ENCODE measurements at regions not wholly inside any gene's neighbourhood (a gene's known extent, or its start where the extent isn't known, plus 50 kb on each side); places are given as distances from the start of the nearest gene placed in this dataset.

DNA sequence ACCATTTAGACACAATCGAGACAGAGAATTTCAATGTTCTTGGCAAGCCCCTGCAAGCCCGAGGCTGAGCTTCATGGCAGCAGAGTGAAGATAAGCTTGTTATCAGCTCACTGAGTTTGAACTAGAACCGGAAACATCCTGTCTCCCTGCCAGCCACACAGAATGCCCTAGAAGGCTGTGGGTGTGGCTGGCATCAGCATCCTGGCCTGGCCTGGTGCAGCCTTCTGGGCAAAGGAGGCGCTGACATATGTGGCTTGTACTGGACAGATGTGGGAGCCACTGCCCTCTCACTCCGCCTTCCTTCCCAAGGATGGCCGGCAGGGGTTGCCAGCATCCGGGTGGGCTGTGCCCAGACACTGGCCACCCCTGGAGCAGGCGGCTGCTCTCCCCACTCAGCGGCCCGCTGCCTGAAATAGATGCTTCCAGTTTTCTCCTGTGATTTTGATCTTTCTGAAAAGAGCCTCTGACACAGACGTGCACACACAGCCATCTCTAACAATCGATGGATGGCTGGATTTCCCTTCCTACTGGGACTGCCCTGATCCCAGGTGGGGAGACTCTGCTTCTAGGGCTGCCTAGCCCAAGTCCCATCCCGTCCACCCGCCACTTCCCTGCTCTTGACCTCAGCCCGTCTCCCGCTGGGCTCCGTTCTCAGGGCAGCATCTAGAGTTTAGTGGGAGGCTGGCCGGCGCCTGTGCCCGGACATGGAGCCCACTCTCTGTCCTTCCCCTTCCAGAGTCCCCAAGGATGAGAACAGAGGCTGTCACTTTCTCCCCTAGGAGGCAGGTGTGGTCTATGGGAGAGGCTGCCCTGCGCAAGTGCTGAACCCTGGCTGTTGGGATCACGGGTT lies 149.7 kb downstream of the CTTN start:
- H3K9me3 ChIP-seq (ENCODE audit: low read depth, low read length, poor library complexity, severe bottlenecking) = no peaks in the 10 kb centered on the region
- DNase-seq (ENCODE audit: low spot score) = peak; percentile 72
- no peaks in the 10 kb centered on the region for H3K27me3 ChIP-seq (replicated peaks; ENCODE audit: insufficient read depth, low read depth, low read length, poor library complexity)
- POLR2A ChIA-PET (ENCODE audit: low non-redundant PET) = no interaction called here
- intact Hi-C loops (cut with micrococcal nuclease; ENCODE audit: unreplicated experiment) = no loop called here
- BruUV-seq (replicated peaks) = no TSS peak
- H3K4me3 ChIP-seq (ENCODE audit: low read depth, low read length, poor library complexity, severe bottlenecking) = no peak overlapping the region
- peak overlapping the region; percentile 32 for H3K27ac ChIP-seq (ENCODE audit: low read depth, low read length, poor library complexity, severe bottlenecking)
- CTCF ChIA-PET = no interaction called here
- no peaks in the 10 kb centered on the region for H3K36me3 ChIP-seq (ENCODE audit: insufficient read depth, low read length, poor library complexity, severe bottlenecking)
- peaks cover 46% of the 10 kb centered on the region for H3K4me1 ChIP-seq (ENCODE audit: insufficient read depth, low read length, poor library complexity, severe bottlenecking)
- TF ChIP-seq CTCF (conservative IDR thresholded peaks at IDR 0.05; ENCODE audit: low read depth, low read length) (no peak), EZH2 (IDR thresholded peaks at IDR 0.05; ENCODE audit: borderline replicate concordance, low read depth, low read length, poor library complexity, severe bottlenecking) (no peak)

DNA sequence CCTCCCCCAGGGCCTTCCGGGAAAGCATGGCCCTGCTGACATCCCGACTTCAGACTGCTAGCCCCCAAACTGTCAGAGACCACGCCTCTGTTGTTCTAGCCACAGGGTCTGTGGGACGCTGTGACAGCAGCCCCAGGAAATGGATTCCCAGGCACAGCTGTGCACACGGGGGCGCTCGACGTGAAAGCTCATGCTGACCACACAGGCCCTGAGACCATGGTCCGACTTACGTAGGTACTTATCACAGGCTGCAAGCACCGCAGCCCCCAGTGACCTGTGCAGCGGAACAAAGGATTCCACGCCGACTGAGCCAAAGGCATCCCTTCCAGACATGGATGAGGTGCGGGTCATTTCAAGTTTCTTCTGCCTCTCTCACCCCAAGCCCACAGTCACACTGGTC lies 150.6 kb downstream of the CTTN start:
- intact Hi-C loops (cut with micrococcal nuclease; ENCODE audit: unreplicated experiment) = no loop called here
- ChIA-PET CTCF (interaction anchor here (0.6 kb wide), 1 partner anchor 1317 kb away, joined by 4 read pairs; no protein-coding TSS in a partner anchor), POLR2A (ENCODE audit: low non-redundant PET) (no interaction called here)
- DNase-seq (ENCODE audit: low spot score) = no peak
- Histone ChIP-seq H3K4me3 (ENCODE audit: low read depth, low read length, poor library complexity, severe bottlenecking) (no peak overlapping the region), H3K36me3 (ENCODE audit: insufficient read depth, low read length, poor library complexity, severe bottlenecking) (no peaks in the 10 kb centered on the region), H3K4me1 (ENCODE audit: insufficient read depth, low read length, poor library complexity, severe bottlenecking) (peaks cover 46% of the 10 kb centered on the region), H3K9me3 (ENCODE audit: low read depth, low read length, poor library complexity, severe bottlenecking) (no peaks in the 10 kb centered on the region), H3K27ac (ENCODE audit: low read depth, low read length, poor library complexity, severe bottlenecking) (no peak overlapping the region), H3K27me3 (replicated peaks; ENCODE audit: insufficient read depth, low read depth, low read length, poor library complexity) (no peaks in the 10 kb centered on the region)
- TF ChIP-seq EZH2 (IDR thresholded peaks at IDR 0.05; ENCODE audit: borderline replicate concordance, low read depth, low read length, poor library complexity, severe bottlenecking) (no peak), CTCF (conservative IDR thresholded peaks at IDR 0.05; ENCODE audit: low read depth, low read length) (no peak)
- no TSS peak for BruUV-seq (replicated peaks)

DNA sequence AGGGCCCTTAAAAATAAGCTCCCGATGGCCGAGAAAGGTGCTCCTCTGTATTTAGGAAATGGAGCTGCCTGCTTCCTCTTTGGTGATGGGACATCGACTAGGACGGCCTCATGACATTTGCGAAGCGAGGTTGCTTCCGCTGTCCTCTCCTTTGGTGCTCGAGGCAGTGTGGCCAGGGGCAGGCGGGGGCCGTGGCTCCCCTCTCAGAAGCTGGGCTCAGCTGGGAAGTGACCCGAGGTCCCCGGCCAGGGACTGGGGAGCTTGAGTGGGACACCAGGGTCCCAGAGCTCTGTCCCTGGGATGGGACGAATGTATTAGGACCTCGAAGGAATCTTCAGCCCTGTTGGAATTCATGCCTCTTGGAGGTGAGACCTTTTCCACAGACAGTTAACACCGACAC lies 151.1 kb downstream of the CTTN start:
- ChIA-PET POLR2A (ENCODE audit: low non-redundant PET) (no interaction called here), CTCF (interaction anchor here (0.6 kb wide), 1 partner anchor 1317 kb away, joined by 4 read pairs; no protein-coding TSS in a partner anchor)
- no peak overlapping the region for H3K4me3 ChIP-seq (ENCODE audit: low read depth, low read length, poor library complexity, severe bottlenecking)
- no peak for TF ChIP-seq CTCF (conservative IDR thresholded peaks at IDR 0.05; ENCODE audit: low read depth, low read length)
- TF ChIP-seq EZH2 (IDR thresholded peaks at IDR 0.05; ENCODE audit: borderline replicate concordance, low read depth, low read length, poor library complexity, severe bottlenecking) = no peak
- no peaks in the 10 kb centered on the region for H3K27me3 ChIP-seq (replicated peaks; ENCODE audit: insufficient read depth, low read depth, low read length, poor library complexity)
- H3K36me3 ChIP-seq (ENCODE audit: insufficient read depth, low read length, poor library complexity, severe bottlenecking) = no peaks in the 10 kb centered on the region
- H3K9me3 ChIP-seq (ENCODE audit: low read depth, low read length, poor library complexity, severe bottlenecking) = no peaks in the 10 kb centered on the region
- no TSS peak for BruUV-seq (replicated peaks)
- no peak overlapping the region for H3K27ac ChIP-seq (ENCODE audit: low read depth, low read length, poor library complexity, severe bottlenecking)
- intact Hi-C loops (cut with micrococcal nuclease; ENCODE audit: unreplicated experiment) = no loop called here
- DNase-seq (ENCODE audit: low spot score) = no peak
- H3K4me1 ChIP-seq (ENCODE audit: insufficient read depth, low read length, poor library complexity, severe bottlenecking) = peaks cover 46% of the 10 kb centered on the region

Data from A673 (cell line).